ENCODE measurements at regions not wholly inside any gene's neighbourhood (a gene's known extent, or its start where the extent isn't known, plus 50 kb on each side); places are given as distances from the start of the nearest gene placed in this dataset.
"Not testable (repeated sequence)": the region's sequence is repeated elsewhere in the genome, so short reads cannot be mapped to it uniquely, and the experiment has no call there.

DNA sequence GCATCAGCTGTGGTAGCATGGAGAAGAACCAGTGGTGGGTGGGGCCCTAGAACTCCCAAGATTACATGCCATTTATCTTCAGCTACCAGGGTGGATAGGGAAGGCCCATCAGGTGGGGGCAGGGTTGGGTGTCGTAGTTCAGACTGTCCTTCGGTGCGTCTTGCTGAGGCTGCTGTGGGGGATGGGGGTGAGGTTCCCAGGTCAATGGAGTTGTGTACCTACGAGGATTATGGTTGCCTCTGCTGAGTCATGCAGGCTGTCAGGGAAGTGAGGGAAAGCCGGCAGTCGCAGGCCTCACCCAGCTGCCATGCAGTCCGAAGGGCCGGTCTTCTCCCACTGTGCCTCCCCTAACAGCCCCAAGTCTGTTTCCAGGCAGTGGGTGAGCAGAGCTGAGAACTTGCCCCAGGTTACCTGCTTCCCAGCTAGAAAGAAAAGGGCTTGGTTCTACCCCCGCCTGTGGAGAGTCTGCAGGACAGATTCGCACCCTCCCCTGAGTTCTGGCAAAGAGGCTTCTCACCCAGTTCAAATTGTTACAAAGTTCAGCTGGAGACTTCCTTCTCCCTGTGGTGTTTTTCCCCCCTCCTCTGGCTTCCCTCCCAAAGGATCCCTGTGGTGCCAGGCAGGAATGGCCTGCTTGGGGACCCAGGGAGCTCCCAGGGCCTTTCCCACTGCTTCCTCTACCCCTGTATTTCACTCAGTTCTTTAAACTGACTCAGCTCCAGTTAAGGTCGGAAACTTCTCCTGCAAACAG, 342.7 kb downstream of the KLF13 start:
- not testable (repeated sequence) for DNase-seq (ENCODE audit: low read depth in 2 of 2)

- not testable (repeated sequence) for DNase-seq (ENCODE audit: low read depth in 2 of 2)
Observed at GRCh38 chr15:31673263-31673662, 346.6 kb downstream of the KLF13 start.

DNA sequence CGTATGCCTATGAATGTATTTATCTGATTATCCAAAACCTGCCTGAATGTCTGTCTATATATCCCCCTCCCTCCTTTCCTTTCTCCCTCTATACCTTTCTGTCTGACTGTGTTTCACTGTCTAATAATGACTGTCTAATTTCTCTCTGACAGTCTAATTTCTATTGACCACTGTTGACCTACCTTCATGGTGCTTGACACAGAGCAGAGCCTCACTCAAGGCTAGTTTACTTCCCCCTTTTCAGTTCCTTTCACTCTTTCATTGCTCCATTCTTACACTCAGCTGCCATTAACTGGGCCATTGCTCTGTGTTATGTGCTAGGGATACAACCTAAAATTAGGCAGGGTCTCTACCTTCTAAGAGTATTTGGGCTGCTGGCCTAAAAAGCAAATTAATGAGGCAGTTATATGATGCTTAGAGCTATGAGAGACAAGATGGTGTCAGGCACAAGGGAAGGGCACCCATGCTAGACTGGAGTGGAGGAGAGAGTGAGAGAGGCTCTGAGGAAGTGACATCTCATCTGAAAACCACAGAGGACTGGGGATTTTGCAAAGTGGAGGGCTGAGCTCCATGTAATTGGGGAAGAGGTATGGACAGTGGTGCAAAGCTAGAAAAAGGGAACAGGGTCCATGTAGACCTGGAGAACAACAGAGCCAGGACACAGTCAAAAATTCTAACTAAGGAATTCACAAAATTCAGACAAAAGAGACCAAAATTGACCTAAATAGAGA, 348.6 kb upstream of the CHRNA7 start:
- not testable (repeated sequence) for DNase-seq (ENCODE audit: low read depth in 2 of 2)

- DNase-seq (ENCODE audit: low read depth in 2 of 2): not testable (repeated sequence)
Observed at GRCh38 chr15:31687088-31687487, 343.2 kb upstream of the CHRNA7 start.

- not testable (repeated sequence) for DNase-seq (ENCODE audit: low read depth in 2 of 2)
Observed at GRCh38 chr15:31696509-31696908, 333.8 kb upstream of the CHRNA7 start.

GRCh38 chr15:31705076-31705678, 325.1 kb upstream of the CHRNA7 start:
- not testable (repeated sequence) for DNase-seq (ENCODE audit: low read depth in 2 of 2)

DNA sequence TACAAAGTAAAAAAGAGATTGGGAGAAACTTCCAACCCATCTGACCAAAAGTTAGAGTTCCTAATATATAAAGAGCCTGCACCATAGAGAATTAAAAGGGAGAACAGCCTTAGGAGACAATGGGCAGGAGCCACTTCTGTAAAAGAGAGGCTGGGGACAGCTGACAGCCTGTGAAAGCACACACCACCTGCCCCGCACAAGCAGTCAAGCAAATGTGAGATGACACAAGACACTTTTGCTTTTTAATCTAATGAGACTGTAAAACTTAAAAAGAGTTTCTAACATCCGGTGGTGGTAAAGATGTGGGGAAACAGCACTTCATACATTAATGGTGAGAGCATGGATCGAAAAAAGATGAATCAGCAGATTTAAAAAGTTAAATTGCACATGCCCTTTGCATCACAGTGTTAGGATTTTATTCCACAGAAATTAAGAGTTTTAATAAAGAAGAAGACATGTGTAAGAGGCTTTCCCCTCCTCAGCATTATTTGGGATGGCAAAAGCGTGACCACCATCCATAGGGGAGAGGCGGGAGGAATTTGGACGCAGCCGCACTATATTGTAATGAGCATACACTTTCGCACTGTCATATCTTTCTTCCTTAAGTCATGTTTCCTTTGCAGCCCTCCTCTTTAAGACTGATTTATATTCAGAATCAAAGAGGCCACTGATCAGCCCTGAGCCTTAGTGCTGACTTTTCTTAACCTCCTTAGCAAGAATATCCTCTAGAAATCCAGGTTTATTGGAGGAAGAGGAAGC, 322.2 kb upstream of the CHRNA7 start:
- not testable (repeated sequence) for DNase-seq (ENCODE audit: low read depth in 2 of 2)

GRCh38 chr15:31708703-31709327, 321.5 kb upstream of the CHRNA7 start:
- not testable (repeated sequence) for DNase-seq (ENCODE audit: low read depth in 2 of 2)

GRCh38 chr15:31709479-31709878, 320.8 kb upstream of the CHRNA7 start:
- DNase-seq (ENCODE audit: low read depth in 2 of 2): not testable (repeated sequence)

DNA sequence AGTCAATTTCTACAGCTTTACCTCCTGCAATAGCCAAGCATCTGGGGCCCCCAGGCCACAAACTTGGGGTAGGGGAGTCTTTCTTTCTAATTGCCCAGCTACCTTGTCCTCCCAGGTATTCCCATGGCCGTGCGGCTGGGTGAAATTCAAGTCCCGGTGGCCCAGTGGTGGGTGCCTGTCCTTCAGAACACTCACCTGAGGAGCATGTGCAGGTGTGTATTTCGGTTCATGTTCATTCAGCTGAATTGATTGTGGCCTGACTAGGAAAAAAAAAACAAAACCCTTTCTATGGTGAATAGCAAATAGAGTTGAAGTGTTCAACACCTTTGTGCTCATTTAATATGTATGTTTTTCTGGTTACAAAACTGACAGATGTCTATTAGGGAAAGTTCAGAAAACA, 319.5 kb upstream of the CHRNA7 start:
- not testable (repeated sequence) for DNase-seq (ENCODE audit: low read depth in 2 of 2)

DNA sequence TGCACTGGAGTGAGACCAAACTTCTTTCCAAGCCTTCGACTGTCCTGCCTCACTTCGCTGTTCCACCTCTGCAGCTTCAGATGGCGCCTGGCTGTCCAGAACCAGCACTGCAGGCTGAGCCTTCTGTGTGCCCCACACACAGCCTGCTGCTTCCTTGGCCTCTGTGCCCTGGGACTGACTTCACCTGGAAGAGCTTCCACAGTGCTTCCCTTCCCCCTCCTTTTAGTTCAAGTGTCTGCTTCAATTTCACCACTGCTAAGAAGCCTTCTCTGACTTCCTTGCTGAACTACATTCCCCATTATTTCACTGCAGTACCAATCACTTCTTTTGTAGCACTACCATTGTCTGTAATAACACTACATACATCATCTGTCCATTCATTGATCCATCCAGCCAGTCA, 315.1 kb upstream of the CHRNA7 start:
- DNase-seq (ENCODE audit: low read depth in 2 of 2): not testable (repeated sequence)

DNA sequence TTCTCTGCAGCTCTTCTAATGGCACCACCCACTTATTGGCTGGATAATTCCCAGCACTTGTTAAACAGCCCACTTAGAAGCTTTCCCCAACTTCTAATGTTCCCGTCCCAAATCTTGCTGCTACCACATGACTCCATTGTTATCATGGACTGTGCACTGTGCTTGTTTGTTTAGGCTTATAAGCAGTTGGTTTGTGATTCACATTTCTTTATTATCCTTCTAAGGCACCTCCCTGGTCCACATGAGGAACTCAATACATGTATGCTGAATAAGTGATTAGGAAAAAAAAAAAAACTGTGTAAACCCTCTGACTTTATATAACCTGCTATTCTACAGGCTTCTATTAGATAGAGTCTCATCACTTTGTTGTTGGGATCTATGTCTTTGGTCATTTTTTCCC, 311.7 kb upstream of the CHRNA7 start:
- DNase-seq (ENCODE audit: low read depth in 2 of 2): not testable (repeated sequence)

DNA sequence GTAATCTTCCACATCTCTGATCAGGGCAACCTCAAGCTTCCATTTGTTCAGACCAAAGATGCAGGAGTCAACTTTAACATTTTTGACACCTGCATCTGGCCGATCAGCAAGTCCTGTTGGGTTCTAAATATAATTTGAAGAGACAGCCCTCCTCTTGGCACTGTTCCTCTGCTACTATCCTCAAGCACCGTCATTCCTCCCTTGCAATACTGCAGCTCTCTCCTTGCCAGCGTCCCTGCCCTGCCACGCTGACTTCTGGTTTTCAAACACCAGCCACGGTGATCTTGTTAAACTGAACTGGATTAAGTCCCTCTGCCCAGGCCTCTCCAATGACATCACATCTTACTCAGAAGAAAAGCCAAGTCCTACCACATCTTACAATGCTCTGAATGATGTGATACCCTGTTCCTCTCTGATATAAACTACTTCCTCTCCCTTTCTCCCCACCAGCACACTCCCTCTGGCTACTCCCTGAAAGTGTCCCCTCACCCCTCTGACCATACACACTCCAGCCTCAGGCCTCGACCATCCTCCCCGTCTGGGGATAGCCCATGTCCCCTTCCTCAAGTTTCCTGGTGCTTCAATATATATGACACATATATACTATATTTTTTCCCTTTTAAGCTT, 310.8 kb upstream of the CHRNA7 start:
- DNase-seq (ENCODE audit: low read depth in 2 of 2): not testable (repeated sequence)

GRCh38 chr15:31723019-31723418, 307.3 kb upstream of the CHRNA7 start:
- DNase-seq (ENCODE audit: low read depth in 2 of 2): not testable (repeated sequence)

- not testable (repeated sequence) for DNase-seq (ENCODE audit: low read depth in 2 of 2)
Observed at GRCh38 chr15:31724903-31725302, 305.4 kb upstream of the CHRNA7 start.

DNA sequence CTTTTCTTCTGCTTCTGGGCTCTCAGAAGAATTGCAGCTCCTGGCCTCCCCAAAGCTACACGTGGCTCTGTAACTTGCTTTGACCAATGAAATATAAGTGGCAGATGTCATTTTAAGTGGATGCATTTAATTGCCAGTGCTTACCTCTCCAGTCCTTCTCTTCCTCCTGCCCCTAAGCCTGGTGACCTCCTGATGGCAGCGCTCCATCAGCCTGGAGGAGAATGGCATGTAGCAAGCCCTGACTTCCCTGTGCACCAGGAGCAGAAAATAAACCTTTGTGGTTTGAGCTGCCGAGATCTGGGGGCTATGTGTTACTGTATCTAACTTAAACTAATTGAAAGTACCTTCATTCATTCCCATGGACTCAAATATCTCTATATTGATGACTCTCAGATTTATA, 304.7 kb upstream of the CHRNA7 start:
- DNase-seq (ENCODE audit: low read depth in 2 of 2): not testable (repeated sequence)

GRCh38 chr15:31727612-31728011, 302.7 kb upstream of the CHRNA7 start:
- no peak for DNase-seq (ENCODE audit: low read depth in 2 of 2)

DNA sequence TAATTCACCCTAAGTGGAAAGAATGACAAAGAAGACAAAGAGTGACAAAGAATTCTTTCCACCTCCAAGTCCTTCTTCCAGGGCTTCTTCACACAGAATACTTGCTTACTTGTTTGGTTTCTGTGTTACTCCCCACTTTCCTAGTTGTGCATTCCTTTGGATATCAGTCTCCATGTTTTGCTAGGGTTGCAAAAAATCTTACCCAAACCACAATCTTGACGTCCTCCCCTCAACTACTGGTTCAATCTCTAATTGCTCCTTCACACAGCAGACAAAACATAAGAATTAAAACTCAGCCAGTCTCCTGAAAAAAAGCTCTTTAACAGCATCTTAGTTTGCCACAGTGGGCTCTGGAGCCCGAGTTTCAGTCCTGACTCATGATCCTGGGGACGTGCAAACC, 297.6 kb upstream of the CHRNA7 start:
- no peak for DNase-seq (ENCODE audit: low read depth in 2 of 2)

DNA sequence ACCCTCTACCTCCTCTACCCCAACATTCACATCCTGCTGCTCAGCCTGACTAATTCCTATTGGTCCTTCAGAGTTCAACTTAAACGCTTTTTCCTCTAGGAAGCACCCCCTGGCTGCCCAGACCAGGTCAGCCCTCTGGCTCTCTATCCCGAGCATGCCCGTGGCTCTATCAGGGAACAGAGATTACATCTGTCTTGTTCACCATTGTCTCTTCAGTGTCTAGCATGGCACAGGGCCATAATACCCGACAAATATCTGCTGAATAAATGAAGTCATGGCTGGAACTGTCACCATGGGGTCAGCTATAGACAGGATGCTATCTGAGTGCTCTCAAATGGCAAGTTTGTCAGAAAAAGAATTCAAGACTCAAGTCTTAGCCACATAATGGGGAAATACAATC, 296.9 kb upstream of the CHRNA7 start:
- DNase-seq (ENCODE audit: low read depth in 2 of 2): no peak

GRCh38 chr15:31740203-31740602, 290.1 kb upstream of the CHRNA7 start:
- no peak for DNase-seq (ENCODE audit: low read depth in 2 of 2)

DNA sequence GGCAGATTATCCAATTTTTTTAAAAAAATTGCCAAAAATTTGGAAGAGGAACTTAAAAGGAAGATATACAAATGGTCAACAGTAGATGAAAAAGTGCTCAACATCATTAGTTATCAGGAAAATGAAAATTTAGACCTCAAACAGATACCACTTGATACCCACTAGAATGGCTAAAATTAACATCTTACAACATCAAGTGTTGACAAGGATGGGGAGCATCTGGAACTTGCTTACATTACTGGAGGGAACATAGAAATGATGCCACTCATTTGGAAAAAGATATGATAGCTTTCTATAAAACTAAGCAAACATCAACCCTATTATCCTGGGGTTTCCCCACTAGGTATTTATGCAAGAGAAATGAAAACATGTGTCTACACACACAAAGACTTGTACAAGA, 284.5 kb upstream of the CHRNA7 start:
- no peak for DNase-seq (ENCODE audit: low read depth in 2 of 2)
